Activated T-cell treated with anti-CD3 and anti-CD28 coated beads, Interleukin-2, amount 50 U/mL, for 24 hours (primary cell): ENCODE measurements at regions not wholly inside any gene's neighbourhood (a gene's known extent, or its start where the extent isn't known, plus 50 kb on each side); places are given as distances from the start of the nearest gene placed in this dataset.

Experiments used
- DNase-seq: peaks from one replicate; pipeline ENCODE4 v3.0.0-alpha.2; 2020
- H3K27ac Mint-ChIP-seq: 2 replicates; pipeline ENCODE4 v1.8.0; 2020; ENCODE audit warnings: mild to moderate bottlenecking, mixed read lengths
- H3K27me3 Mint-ChIP-seq: 2 replicates; pipeline ENCODE4 v1.8.0; 2020; ENCODE audit warnings: mixed read lengths
- H3K36me3 Mint-ChIP-seq: 2 replicates; pipeline ENCODE4 v1.8.0; 2020; ENCODE audit warnings: low read depth, mixed read lengths
- H3K4me1 Mint-ChIP-seq: 2 replicates; pipeline ENCODE4 v1.8.0; 2020; ENCODE audit warnings: low read depth, mixed read lengths
- H3K4me3 Mint-ChIP-seq: 2 replicates; pipeline ENCODE4 v1.8.0; 2020; ENCODE audit warnings: mild to moderate bottlenecking, moderate library complexity, mixed read lengths
- H3K9me3 Mint-ChIP-seq: 2 replicates; pipeline ENCODE4 v1.8.0; 2020; ENCODE audit warnings: mixed read lengths

DNA sequence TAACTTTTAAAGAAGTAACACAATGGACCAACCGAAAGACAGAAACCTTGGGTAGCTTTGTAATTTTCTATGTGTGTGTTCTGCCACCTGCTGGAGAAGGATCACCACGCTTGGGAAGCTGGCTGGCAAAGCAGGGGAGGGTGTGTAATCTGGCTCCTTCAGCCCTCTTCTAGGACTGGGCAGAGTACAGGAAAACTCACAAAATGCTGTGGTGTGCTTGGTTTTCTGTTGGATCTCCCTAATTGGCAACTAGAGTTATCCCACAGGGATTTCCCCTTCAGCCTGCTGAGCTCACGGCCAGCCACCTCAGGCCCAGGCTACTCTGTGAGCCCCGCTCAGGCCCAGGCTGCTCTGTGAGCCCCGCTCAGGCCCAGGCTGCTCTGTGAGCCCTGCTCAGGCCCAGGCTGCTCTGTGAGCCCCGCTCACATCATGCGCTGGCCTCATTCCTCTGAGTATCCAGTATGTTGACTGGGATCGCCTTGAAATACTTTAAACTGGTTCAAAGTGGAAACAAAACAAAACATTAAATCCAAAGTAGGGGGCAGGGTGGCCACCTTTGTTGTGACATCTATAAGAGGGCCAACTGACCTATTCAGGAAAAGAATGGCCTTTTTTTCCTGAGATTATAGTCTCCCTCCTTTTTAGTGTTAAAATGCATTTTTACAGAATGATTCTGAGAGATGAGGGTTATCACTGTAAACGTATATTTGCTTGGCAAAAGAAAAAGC, 52.0 kb upstream of the RNU6-8 start:
- DNase-seq, result peak; percentile 50
- no peaks in the 10 kb centered on the region for H3K36me3 Mint-ChIP-seq
- no peak overlapping the region for H3K4me3 Mint-ChIP-seq
- H3K9me3 Mint-ChIP-seq, result no peaks in the 10 kb centered on the region
- H3K27me3 Mint-ChIP-seq, result no peaks in the 10 kb centered on the region
- H3K27ac Mint-ChIP-seq, result no peak overlapping the region
- peaks cover 10% of the 10 kb centered on the region for H3K4me1 Mint-ChIP-seq

DNA sequence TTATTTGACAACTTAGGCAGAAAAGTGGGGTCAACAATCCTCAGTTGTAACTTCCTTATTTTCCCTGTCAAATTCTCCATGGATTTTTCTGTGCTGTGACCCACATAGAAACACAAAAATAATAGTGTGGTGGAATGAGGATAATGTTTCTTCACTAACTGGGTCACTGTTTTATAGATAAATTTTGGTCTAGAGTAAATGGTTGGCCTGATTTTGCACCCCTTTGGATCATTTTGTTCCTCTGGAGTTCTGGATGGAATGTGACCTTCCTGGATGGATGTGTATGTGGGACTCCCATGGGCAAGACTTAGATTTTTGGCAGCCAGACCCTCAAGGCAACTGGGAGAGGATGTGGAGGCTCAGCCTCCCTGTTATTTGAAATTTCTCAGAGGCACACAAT, 52.7 kb upstream of the RNU6-8 start:
- Mint-ChIP-seq H3K27ac (no peak overlapping the region), H3K27me3 (no peaks in the 10 kb centered on the region), H3K36me3 (no peaks in the 10 kb centered on the region), H3K4me3 (no peak overlapping the region), H3K4me1 (peaks cover 12% of the 10 kb centered on the region), H3K9me3 (no peaks in the 10 kb centered on the region)
- no peak for DNase-seq

DNA sequence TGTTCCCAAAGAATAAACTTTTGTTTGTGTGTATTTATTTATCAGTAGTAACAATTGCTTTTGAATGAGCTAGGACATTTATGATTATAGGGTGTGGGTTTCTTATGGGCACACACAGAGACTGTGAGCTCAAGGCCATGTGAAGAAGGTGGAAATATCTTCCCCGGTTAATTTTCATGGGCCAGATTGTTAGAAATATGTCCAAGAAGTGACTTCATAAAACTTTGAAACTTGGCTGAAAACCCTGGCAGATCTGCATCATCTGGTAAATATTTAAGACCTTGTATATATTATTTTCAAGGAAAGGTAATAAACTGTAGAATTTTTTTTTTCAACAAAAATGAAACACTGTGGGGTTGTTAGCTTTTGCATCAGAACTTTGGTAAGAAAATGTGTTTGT, 53.5 kb upstream of the RNU6-8 start:
- DNase-seq, result no peak
- Mint-ChIP-seq H3K27me3 (no peaks in the 10 kb centered on the region), H3K9me3 (no peaks in the 10 kb centered on the region), H3K4me1 (peaks cover 12% of the 10 kb centered on the region), H3K36me3 (no peaks in the 10 kb centered on the region), H3K4me3 (no peak overlapping the region), H3K27ac (no peak overlapping the region)

DNA sequence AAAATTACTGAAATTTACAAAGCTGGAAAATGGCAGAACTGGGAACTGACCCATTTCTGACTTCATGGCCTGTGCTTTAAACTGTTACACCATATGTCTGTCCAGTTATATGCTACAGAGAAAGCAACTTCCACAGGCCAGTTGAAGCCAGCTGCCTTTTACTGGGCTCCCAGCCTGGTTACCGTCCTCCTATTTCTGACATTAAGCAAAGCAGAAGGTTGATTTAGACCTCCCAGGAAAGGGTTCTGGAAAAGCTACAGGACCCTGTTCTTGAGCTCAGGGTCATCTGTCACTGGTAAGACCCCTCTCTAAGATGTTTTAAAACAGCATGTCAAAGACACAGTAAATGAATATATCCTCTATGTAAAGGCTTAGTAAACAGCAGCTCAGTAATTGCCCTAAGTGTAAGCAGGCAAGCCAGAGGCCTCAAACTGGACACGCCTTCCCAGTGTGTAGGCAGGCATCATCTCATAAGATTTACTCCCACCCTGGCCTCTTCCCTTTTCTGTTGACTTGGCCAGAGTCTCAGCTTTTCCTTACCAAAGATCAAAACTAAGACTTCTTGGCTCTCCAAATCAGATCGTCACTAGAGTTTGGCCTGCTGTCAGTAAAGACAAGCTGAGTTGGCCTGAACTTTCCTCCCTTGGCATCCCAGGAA, 55.4 kb upstream of the RNU6-8 start:
- no peak for DNase-seq
- no peaks in the 10 kb centered on the region for H3K36me3 Mint-ChIP-seq
- no peak overlapping the region for H3K27ac Mint-ChIP-seq
- peaks cover 12% of the 10 kb centered on the region for H3K4me1 Mint-ChIP-seq
- peaks cover 1% of the 10 kb centered on the region for H3K9me3 Mint-ChIP-seq
- H3K27me3 Mint-ChIP-seq, result no peaks in the 10 kb centered on the region
- no peak overlapping the region for H3K4me3 Mint-ChIP-seq

DNA sequence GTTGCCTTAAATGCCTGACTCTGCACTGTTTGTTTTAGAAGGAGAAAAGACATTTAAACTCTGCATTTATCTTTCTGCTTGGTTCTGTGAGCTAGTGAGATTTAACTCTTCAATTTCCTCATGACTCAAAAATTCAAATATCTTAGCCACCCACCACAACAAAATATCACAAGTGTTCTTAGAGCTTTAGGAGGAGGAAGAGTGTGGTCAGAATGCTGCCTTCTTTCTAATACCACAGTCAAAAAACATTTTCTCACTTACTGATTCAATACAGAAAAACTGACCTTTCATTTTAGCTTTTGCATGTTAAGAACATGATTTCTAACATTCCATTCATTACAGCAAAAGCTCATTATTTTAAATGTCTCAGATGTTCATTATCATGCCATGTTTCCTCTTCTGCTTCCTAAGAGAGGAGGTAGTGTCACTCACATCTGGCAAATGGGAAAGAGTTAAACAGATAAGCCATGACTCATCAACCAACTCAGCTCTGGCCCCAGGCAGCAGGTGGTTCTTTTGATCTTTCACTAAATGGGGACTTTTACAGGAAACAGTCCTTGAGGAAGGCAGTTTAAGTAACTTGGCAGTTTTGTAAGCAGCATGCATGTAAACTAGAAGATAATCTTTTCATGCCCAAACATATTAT, 56.4 kb upstream of the RNU6-8 start:
- peak overlapping the region; percentile 62 for H3K27ac Mint-ChIP-seq
- H3K9me3 Mint-ChIP-seq, result peaks cover 11% of the 10 kb centered on the region
- peaks cover 12% of the 10 kb centered on the region for H3K4me1 Mint-ChIP-seq
- no peaks in the 10 kb centered on the region for H3K27me3 Mint-ChIP-seq
- no peak for DNase-seq
- no peak overlapping the region for H3K4me3 Mint-ChIP-seq
- H3K36me3 Mint-ChIP-seq, result no peaks in the 10 kb centered on the region

DNA sequence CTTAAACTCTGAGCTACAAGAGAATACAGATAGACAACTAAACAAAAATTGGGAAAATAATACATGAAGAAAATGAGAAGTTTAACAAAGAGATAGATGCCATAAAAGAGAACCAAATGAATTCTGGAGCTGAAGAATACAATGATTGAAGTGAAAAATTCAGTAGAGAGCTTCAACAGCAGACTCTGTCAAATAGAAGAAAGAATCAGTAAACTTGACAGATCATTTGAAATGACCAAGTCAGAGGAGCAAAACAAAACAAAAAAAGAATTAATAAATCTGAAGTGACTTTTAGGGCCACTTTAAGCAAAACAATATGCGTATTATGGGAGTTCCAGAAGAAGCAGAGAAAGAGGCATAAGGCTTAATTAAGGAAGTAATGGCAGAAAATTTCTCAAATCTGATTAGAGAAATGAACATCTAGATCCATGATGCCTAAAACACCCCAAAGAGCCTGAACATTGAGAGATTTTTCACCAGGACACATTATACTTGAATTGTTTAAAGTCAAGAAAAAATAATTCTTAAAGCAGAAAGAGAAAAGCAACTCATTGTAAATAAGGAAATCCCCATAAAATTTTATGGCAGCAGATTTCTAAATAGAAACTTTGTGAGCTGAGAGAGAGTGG, 61.0 kb upstream of the RNU6-8 start:
- no peak overlapping the region for H3K4me3 Mint-ChIP-seq
- no peaks in the 10 kb centered on the region for H3K36me3 Mint-ChIP-seq
- peaks cover 12% of the 10 kb centered on the region for H3K4me1 Mint-ChIP-seq
- no peak overlapping the region for H3K27ac Mint-ChIP-seq
- H3K27me3 Mint-ChIP-seq, result no peaks in the 10 kb centered on the region
- no peak for DNase-seq
- peaks cover 16% of the 10 kb centered on the region for H3K9me3 Mint-ChIP-seq

DNA sequence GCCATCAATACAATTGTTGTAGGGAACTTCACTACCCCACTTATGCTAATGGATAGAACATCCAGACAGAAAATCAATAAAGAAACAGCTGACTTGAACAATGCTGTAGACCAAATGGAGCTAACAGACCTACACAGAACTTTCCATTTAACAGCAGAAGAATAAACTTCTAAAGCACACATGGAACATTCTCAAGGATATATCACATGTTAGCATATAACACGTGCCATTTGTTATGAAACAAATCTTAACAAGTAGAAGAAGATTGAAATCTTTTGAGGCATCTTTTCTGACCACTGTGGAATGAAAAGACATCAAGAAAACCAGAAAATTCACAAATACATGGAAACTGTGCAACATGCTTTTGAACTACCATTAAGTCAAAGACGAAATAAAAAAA, 62.5 kb upstream of the RNU6-8 start:
- DNase-seq, result no peak
- peaks cover 1% of the 10 kb centered on the region for H3K4me1 Mint-ChIP-seq
- no peaks in the 10 kb centered on the region for H3K27me3 Mint-ChIP-seq
- H3K4me3 Mint-ChIP-seq, result no peak overlapping the region
- no peak overlapping the region for H3K27ac Mint-ChIP-seq
- H3K36me3 Mint-ChIP-seq, result no peaks in the 10 kb centered on the region
- peaks cover 16% of the 10 kb centered on the region for H3K9me3 Mint-ChIP-seq

DNA sequence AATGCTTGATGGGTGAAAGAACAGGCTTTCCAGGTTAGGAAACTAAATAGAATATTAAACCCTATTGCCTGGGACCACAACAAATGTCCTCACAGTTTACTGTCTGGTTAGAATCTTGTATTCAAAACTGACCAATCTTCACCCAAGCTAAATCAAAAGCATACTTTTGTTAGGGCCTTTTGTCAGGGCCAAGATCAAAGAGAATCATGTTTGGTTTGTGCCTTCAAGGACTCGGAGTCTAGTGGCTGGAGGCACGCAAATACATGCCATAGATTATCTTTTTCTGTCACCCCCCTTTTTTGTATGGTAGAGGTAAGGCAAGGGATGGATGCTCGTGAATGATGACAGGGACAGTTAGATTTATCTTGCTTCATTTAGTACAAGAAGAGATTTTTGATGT, 51.1 kb upstream of the AKAP6 start:
- no peak overlapping the region for H3K27ac Mint-ChIP-seq
- H3K36me3 Mint-ChIP-seq, result no peaks in the 10 kb centered on the region
- no peak overlapping the region for H3K4me3 Mint-ChIP-seq
- DNase-seq, result no peak
- no peaks in the 10 kb centered on the region for H3K4me1 Mint-ChIP-seq
- peaks cover 16% of the 10 kb centered on the region for H3K27me3 Mint-ChIP-seq
- peaks cover 17% of the 10 kb centered on the region for H3K9me3 Mint-ChIP-seq
